ENCODE measurements at regions not wholly inside any gene's neighbourhood (a gene's known extent, or its start where the extent isn't known, plus 50 kb on each side); places are given as distances from the start of the nearest gene placed in this dataset.

DNA sequence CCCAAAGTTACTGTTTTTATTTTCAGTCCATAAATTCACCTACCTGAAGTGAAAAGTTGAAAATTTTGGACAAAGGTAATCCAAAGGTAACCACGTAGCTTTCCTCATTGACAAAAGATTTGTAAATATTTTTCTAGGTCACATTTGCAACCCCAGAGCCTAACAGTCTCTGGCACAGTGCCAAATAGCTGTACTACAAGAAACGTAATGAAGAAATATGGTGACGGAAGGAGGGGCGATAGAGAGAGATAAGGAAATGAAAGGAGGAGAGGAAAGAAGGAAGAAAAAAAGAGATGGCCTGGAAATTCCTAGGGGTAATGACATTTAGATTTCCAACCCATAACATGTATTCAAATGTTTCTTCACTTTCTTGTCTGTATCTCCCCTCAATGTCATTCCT lies 159.4 kb downstream of the BARHL2 start:
- H3K79me2 ChIP-seq (ENCODE audit: insufficient read depth, low read length), result no peaks in the 10 kb centered on the region
- TF ChIP-seq CTCF (IDR thresholded peaks at IDR 0.05; ENCODE audit: low read length), result no peak
- TF ChIP-seq EZH2 (IDR thresholded peaks at IDR 0.05; ENCODE audit: borderline replicate concordance, low read length), result no peak
- no peaks in the 10 kb centered on the region for H3K9me2 ChIP-seq (ENCODE audit: low read depth, low read length)
- H4K20me1 ChIP-seq (ENCODE audit: insufficient read depth, low read length), result no peaks in the 10 kb centered on the region
- H3K9ac ChIP-seq (ENCODE audit: low read length), result no peak overlapping the region
- no peaks in the 10 kb centered on the region for H3K9me3 ChIP-seq (ENCODE audit: low read length)
- H3K4me2 ChIP-seq (ENCODE audit: low read length), result no peak overlapping the region
- no peak overlapping the region for H3K27ac ChIP-seq (ENCODE audit: low read depth, low read length, poor library complexity, severe bottlenecking)
- H3K4me3 ChIP-seq (ENCODE audit: low read depth, low read length, poor library complexity, severe bottlenecking), result no peak overlapping the region
- no peaks in the 10 kb centered on the region for H3F3A ChIP-seq (ENCODE audit: insufficient read depth, low read length)
- H3K36me3 ChIP-seq (ENCODE audit: insufficient read depth, low read length), result no peaks in the 10 kb centered on the region
- no peaks in the 10 kb centered on the region for H3K4me1 ChIP-seq (ENCODE audit: insufficient read depth, low read length, severe bottlenecking)
- H2AFZ ChIP-seq (ENCODE audit: low read length), result no peak overlapping the region
- no peaks in the 10 kb centered on the region for H3K27me3 ChIP-seq (ENCODE audit: insufficient read depth, low read length)

DNA sequence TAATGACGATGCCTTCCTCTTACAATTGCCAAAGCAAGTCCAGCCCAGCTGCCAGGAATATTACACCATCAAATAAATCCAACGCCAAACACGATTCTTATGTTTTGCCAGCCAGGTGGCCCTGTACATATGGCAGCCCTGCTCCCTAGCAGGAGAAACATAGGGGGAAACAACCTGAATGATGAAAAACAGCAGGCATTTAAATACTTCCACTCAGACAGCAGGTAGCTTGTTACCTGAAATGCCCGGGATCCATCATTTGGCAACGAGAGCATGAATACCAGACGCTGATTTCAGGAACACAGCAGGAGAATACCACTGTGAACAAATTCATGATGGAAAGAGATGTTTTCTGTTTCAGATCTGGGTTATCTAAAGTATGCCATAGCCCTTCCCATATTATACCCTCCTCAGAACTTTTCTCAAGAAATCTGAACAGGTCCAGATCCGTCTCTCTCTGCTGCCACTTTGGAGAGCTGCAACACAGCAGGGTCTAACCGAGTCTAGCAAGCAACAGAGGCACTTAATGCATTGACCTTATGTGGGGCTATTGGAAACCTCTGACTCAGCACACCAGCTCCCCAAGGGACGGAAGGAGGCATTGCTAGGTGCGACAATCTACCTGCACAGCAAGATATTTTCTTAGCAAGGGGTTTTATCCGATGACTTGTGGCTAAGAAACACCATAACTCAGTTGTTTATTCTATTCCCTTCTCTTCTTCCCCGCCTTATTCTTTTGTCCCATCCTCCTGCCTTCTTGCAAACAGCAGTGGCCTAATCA lies 166.3 kb downstream of the BARHL2 start:
- Histone ChIP-seq H2AFZ (ENCODE audit: low read length) (no peak overlapping the region), H3F3A (ENCODE audit: insufficient read depth, low read length) (no peaks in the 10 kb centered on the region), H3K4me2 (ENCODE audit: low read length) (no peak overlapping the region), H3K4me1 (ENCODE audit: insufficient read depth, low read length, severe bottlenecking) (no peaks in the 10 kb centered on the region), H3K79me2 (ENCODE audit: insufficient read depth, low read length) (no peaks in the 10 kb centered on the region), H3K9me2 (ENCODE audit: low read depth, low read length) (no peaks in the 10 kb centered on the region), H3K9me3 (ENCODE audit: low read length) (no peaks in the 10 kb centered on the region), H3K27me3 (ENCODE audit: insufficient read depth, low read length) (no peaks in the 10 kb centered on the region), H3K27ac (ENCODE audit: low read depth, low read length, poor library complexity, severe bottlenecking) (no peak overlapping the region), H4K20me1 (ENCODE audit: insufficient read depth, low read length) (no peaks in the 10 kb centered on the region), H3K9ac (ENCODE audit: low read length) (no peak overlapping the region), H3K36me3 (ENCODE audit: insufficient read depth, low read length) (no peaks in the 10 kb centered on the region), H3K4me3 (ENCODE audit: low read depth, low read length, poor library complexity, severe bottlenecking) (no peak overlapping the region)
- TF ChIP-seq EZH2 (IDR thresholded peaks at IDR 0.05; ENCODE audit: borderline replicate concordance, low read length) (no peak), CTCF (IDR thresholded peaks at IDR 0.05; ENCODE audit: low read length) (no peak)

DNA sequence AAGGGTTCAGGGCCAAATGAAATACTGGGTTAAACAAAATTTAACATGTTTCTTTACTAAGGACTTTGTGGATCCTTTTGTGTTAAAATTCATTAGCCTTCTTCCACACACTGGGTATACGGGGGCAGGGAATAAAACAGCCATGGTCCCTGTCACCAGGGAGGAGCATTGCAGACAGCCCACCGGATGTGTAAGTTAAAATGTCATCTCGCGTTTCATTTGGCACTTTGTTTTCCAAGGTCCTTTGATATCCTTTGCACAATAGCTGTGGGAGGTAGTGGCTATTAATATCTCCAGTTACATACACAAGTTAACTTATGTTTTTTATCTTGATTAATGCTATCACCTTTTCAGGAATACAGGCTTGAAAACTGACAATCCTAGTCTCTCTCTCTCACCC lies 172.7 kb downstream of the BARHL2 start:
- Histone ChIP-seq H2AFZ (ENCODE audit: low read length) (no peak overlapping the region), H3K36me3 (ENCODE audit: insufficient read depth, low read length) (no peaks in the 10 kb centered on the region), H3K9me3 (ENCODE audit: low read length) (no peaks in the 10 kb centered on the region), H3K4me3 (ENCODE audit: low read depth, low read length, poor library complexity, severe bottlenecking) (no peak overlapping the region), H3K4me1 (ENCODE audit: insufficient read depth, low read length, severe bottlenecking) (no peaks in the 10 kb centered on the region), H3K9ac (ENCODE audit: low read length) (no peak overlapping the region), H3K27me3 (ENCODE audit: insufficient read depth, low read length) (0 out of 2 replicates have a peak, but pooled peaks cover 3% of the 10 kb centered on the region), H3K9me2 (ENCODE audit: low read depth, low read length) (no peaks in the 10 kb centered on the region), H3K79me2 (ENCODE audit: insufficient read depth, low read length) (no peaks in the 10 kb centered on the region), H4K20me1 (ENCODE audit: insufficient read depth, low read length) (no peaks in the 10 kb centered on the region), H3K4me2 (ENCODE audit: low read length) (no peak overlapping the region), H3F3A (ENCODE audit: insufficient read depth, low read length) (no peaks in the 10 kb centered on the region), H3K27ac (ENCODE audit: low read depth, low read length, poor library complexity, severe bottlenecking) (no peak overlapping the region)
- TF ChIP-seq CTCF (IDR thresholded peaks at IDR 0.05; ENCODE audit: low read length), result no peak
- no peak for TF ChIP-seq EZH2 (IDR thresholded peaks at IDR 0.05; ENCODE audit: borderline replicate concordance, low read length)
